HG02759 (cell line): ENCODE measurements at regions not wholly inside any gene's neighbourhood (a gene's known extent, or its start where the extent isn't known, plus 50 kb on each side); places are given as distances from the start of the nearest gene placed in this dataset.
"Not testable (repeated sequence)": the region's sequence is repeated elsewhere in the genome, so short reads cannot be mapped to it uniquely, and the experiment has no call there.

Experiments used
- ATAC-seq: cut with Tn5 transposase; IDR thresholded peaks from one replicate; pipeline ENCODE4 v1.9.1; 2021; ENCODE audit warnings: mild to moderate bottlenecking, moderate library complexity; ENCODE audit not compliant: unreplicated experiment

- no peak for ATAC-seq
These were observed 50.8 kb upstream of the MAX start for GRCh38 chr14:65153101-65153500.

- peak; percentile 44 for ATAC-seq
These were observed 54.5 kb upstream of the MAX start for GRCh38 chr14:65156568-65157366.

GRCh38 chr14:65159281-65160062, 57.2 kb upstream of the MAX start:
- peak; percentile 78 for ATAC-seq

- peak; percentile 6 for ATAC-seq
These were observed 57.8 kb upstream of the MAX start for GRCh38 chr14:65160091-65160490.

GRCh38 chr14:65162031-65162430, 59.7 kb upstream of the MAX start:
- ATAC-seq, result no peak

GRCh38 chr14:65164068-65164824, 61.9 kb upstream of the MAX start:
- ATAC-seq, result no peak

- ATAC-seq, result no peak
These were observed 62.5 kb upstream of the MAX start for GRCh38 chr14:65164825-65165135.

- no peak for ATAC-seq
These were observed 64.8 kb upstream of the MAX start for GRCh38 chr14:65167072-65167645.

- peak; percentile 7 for ATAC-seq
These were observed 66.5 kb upstream of the MAX start for GRCh38 chr14:65168840-65169239.

- peak; percentile 86 for ATAC-seq
These were observed 67.0 kb upstream of the MAX start for GRCh38 chr14:65169351-65169750.

- peak; percentile 1 for ATAC-seq
These were observed 68.0 kb upstream of the MAX start for GRCh38 chr14:65170318-65170717.

GRCh38 chr14:65170768-65171507, 68.6 kb upstream of the MAX start:
- ATAC-seq, result peak; percentile 48

- ATAC-seq, result no peak
These were observed 71.8 kb upstream of the MAX start for GRCh38 chr14:65173973-65174693.

- no peak for ATAC-seq
These were observed 72.5 kb upstream of the MAX start for GRCh38 chr14:65174783-65175182.

GRCh38 chr14:65177551-65177950, 75.2 kb upstream of the MAX start:
- ATAC-seq, result no peak

- ATAC-seq, result not testable (repeated sequence)
These were observed 76.9 kb upstream of the MAX start for GRCh38 chr14:65179231-65179630.

- peak; percentile 93 for ATAC-seq
These were observed 77.8 kb upstream of the MAX start for GRCh38 chr14:65179918-65180724.

GRCh38 chr14:65180725-65181025, 78.4 kb upstream of the MAX start:
- no peak for ATAC-seq

- no peak for ATAC-seq
These were observed 81.9 kb upstream of the MAX start for GRCh38 chr14:65184032-65184764.
